ENCODE measurements at regions not wholly inside any gene's neighbourhood (a gene's known extent, or its start where the extent isn't known, plus 50 kb on each side); places are given as distances from the start of the nearest gene placed in this dataset.

GRCh38 chr1:88317396-88317795, 366.7 kb upstream of the PKN2 start:
- no peak for TF ChIP-seq CTCF (IDR thresholded peaks at IDR 0.05 in 4 of 5, conservative IDR thresholded peaks at IDR 0.05 in 1 of 5)
- no peak for TF ChIP-seq POLR2A (IDR thresholded peaks at IDR 0.05)

Data from gastrocnemius medialis (tissue), 4 donors.